HFFc6 (cell line): ENCODE measurements at regions not wholly inside any gene's neighbourhood (a gene's known extent, or its start where the extent isn't known, plus 50 kb on each side); places are given as distances from the start of the nearest gene placed in this dataset.

Experiments
- DNase-seq: peaks from one replicate; pipeline ENCODE4 v3.0.0-alpha.2; 2018
- H3K27ac Mint-ChIP-seq: 2 replicates; pipeline ENCODE4 v1.8.0; 2020; ENCODE audit warnings: mild to moderate bottlenecking, mixed read lengths
- H3K27me3 Mint-ChIP-seq: 2 replicates; pipeline ENCODE4 v1.8.0; 2021; ENCODE audit warnings: mild to moderate bottlenecking, moderate library complexity, mixed read lengths; ENCODE audit not compliant: insufficient read depth
- H3K36me3 Mint-ChIP-seq: 2 replicates; pipeline ENCODE4 v1.8.0; 2021; ENCODE audit warnings: low read depth, mixed read lengths
- H3K4me1 Mint-ChIP-seq: 2 replicates; pipeline ENCODE4 v1.8.0; 2020; ENCODE audit warnings: low read depth, mixed read lengths
- H3K4me3 Mint-ChIP-seq: 2 replicates; pipeline ENCODE4 v1.8.0; 2020; ENCODE audit warnings: mild to moderate bottlenecking, moderate library complexity, mixed read lengths
- H3K9me3 Mint-ChIP-seq: 2 replicates; pipeline ENCODE4 v1.8.0; 2020; ENCODE audit warnings: mild to moderate bottlenecking, mixed read lengths
- CTCF ChIP-seq: fragments of 200-600 bp; sonication (generic); IDR thresholded peaks from 2 replicates; pipeline ENCODE4 v1.5.0; 2021; ENCODE audit warnings: antibody characterized with exemption, mild to moderate bottlenecking

DNA sequence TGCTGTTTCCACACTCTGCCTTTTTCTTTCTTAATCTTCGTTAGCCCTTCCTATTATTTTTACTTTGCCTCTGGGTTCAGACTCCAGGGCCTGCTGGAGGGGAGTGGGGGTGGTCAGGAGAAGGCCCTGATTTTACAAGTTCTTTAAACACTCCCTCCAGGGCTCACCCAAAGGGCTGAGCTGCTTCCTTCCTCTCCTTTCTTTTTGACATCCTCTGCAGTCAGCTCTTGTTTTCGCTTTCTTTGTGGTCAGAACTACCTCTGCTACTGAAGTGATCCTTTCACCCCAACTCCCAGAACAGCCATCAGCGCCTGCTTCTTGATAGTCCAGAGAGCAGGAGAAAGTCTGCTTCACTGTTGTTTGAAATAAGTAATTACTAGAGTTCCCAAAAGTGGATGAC is 925.7 kb downstream of the EPHA4 start:
- Mint-ChIP-seq H3K27me3 (no peaks in the 10 kb centered on the region; the same call in none of the 2 replicates), H3K9me3 (no peaks in the 10 kb centered on the region), H3K36me3 (no peaks in the 10 kb centered on the region), H3K4me3 (no peak overlapping the region), H3K4me1 (no peaks in the 10 kb centered on the region), H3K27ac (no peak overlapping the region)
- no peak for DNase-seq
- TF ChIP-seq CTCF: no peak

DNA sequence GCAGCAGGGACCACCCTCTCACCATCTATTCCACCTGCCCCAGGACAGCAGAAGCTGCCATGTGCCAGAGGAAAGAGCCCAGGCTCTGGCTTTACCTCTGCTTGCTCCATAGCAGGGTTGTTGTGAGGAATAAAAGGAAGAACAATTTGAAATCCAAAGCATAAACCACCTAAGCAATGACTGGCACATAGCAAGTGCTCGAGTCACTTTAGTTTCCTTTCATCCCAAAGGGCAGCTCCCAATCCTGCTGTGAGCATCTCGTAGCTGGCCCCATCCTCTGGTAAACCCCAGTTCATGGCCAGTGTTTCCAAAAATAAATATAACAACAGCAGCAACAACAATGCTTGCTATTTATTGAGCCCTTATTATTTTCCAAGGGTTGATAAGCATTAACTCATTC is 923.5 kb downstream of the EPHA4 start:
- H3K36me3 Mint-ChIP-seq: no peaks in the 10 kb centered on the region
- H3K9me3 Mint-ChIP-seq: no peaks in the 10 kb centered on the region
- H3K4me1 Mint-ChIP-seq: no peaks in the 10 kb centered on the region
- no peak overlapping the region for H3K27ac Mint-ChIP-seq
- H3K27me3 Mint-ChIP-seq: no peaks in the 10 kb centered on the region; the same call in none of the 2 replicates
- no peak for TF ChIP-seq CTCF
- H3K4me3 Mint-ChIP-seq: no peak overlapping the region
- DNase-seq: no peak

DNA sequence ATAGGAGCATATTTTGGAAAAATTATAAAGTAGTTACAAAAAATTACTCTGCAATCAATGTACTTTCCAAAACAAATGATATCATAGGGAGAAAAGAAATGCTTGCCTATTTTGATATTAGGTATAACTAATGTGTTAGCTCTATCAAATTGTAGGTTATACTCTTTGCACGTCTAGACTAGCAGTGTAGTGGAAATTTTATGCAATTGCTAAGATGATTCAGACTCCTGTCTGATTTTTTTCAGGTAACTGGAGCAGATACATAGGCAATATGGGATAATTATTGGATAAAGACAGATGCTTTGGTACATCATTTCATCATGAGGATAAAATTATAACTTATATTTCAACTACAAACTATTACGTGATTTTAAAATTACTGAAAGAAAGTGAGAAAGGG is 918.3 kb downstream of the EPHA4 start:
- no peak for TF ChIP-seq CTCF
- Mint-ChIP-seq H3K4me1 (no peaks in the 10 kb centered on the region), H3K36me3 (no peaks in the 10 kb centered on the region)

DNA sequence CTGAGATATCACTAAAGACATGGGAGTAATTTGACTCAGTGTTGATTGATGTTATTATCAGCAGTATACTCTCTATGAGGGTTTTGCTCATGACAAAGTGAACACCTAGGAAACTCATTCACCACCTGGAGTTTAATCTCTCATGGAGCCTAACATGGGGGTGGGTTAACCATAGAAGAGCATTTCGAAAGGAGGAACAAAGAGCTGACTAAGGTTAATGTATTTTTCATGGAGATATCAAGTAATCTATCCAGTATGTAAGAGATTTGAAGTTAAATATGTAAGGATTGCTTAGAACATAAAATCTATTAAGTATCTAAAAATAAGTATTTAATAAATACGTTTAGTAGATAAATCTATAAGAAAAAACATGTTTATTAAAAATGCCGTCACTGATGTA is 917.8 kb downstream of the EPHA4 start:
- no peak overlapping the region for H3K4me3 Mint-ChIP-seq
- TF ChIP-seq CTCF: no peak
- H3K27me3 Mint-ChIP-seq: peaks cover 2% of the 10 kb centered on the region
- no peak overlapping the region for H3K27ac Mint-ChIP-seq
- H3K9me3 Mint-ChIP-seq: no peaks in the 10 kb centered on the region
- DNase-seq: no peak
- H3K4me1 Mint-ChIP-seq: no peaks in the 10 kb centered on the region
- no peaks in the 10 kb centered on the region for H3K36me3 Mint-ChIP-seq

More for the DNA sequence above, 918.3 kb downstream of the EPHA4 start:
- Mint-ChIP-seq H3K27me3 (peaks cover 2% of the 10 kb centered on the region), H3K27ac (no peak overlapping the region), H3K9me3 (no peaks in the 10 kb centered on the region), H3K4me3 (no peak overlapping the region)
- DNase-seq: no peak

DNA sequence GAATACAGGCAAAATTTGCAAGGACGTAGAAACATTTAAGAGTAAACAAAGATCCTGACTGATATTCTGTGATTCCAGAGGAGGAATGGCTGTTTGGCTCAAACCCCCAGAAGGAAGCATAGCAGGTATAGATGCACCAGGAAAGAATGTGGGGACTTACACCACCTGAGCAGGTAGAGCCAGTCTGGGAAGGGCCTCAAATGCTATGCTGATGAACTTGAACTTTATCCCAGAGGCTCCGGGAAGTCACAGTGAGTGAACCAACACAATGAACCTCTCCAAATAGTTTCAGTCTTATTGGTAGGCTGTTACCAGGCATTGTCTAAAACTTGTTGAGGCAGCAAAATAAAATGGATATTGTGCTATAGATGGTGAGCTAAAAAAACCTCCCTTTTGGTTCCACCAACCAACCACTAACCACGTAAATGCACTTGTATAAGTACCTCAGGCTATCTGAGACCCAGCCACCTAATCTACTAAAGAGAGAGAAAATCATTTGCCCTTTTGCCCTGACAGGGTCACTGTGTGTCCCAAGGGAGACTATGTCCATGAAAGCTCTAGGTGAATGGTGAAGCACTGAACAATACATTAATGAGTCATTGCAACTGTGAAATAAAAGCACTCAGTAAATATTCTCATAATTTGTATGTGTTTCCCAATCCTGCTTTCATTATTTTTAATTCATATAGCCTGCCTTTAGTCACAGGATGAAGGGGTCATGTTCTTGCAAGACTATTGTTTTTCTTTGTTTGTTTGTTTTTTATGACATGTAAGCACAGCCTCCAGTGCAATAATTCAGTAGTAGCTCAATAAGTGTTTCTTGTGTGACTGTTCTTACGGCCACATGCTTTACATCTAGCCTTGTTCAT is 911.6 kb downstream of the EPHA4 start:
- no peaks in the 10 kb centered on the region for H3K4me1 Mint-ChIP-seq
- no peak for DNase-seq
- peaks cover 5% of the 10 kb centered on the region; the same call in 1 of the 2 replicates for H3K27me3 Mint-ChIP-seq
- H3K36me3 Mint-ChIP-seq: no peaks in the 10 kb centered on the region
- no peak for TF ChIP-seq CTCF
- H3K9me3 Mint-ChIP-seq: no peaks in the 10 kb centered on the region
- no peak overlapping the region for H3K4me3 Mint-ChIP-seq
- no peak overlapping the region for H3K27ac Mint-ChIP-seq
